ENCODE measurements at regions not wholly inside any gene's neighbourhood (a gene's known extent, or its start where the extent isn't known, plus 50 kb on each side); places are given as distances from the start of the nearest gene placed in this dataset.

GRCh38 chr3:64388886-64389285 lies 163.6 kb upstream of the PRICKLE2 start:
- H3K4me3 ChIP-seq (replicated peaks; ENCODE audit: low read depth, low read length): no peak overlapping the region
- DNase-seq (ENCODE audit: extremely low read depth, low read depth): no peak
- no peak for TF ChIP-seq CTCF (IDR thresholded peaks at IDR 0.05; ENCODE audit: low read depth, low read length, missing control alignments)

GRCh38 chr3:64387688-64388087 lies 162.4 kb upstream of the PRICKLE2 start:
- no peak for TF ChIP-seq CTCF (IDR thresholded peaks at IDR 0.05; ENCODE audit: low read depth, low read length, missing control alignments)
- no peak for DNase-seq (ENCODE audit: extremely low read depth, low read depth)

GRCh38 chr3:64385277-64385676 lies 160.0 kb upstream of the PRICKLE2 start:
- no peak for TF ChIP-seq CTCF (IDR thresholded peaks at IDR 0.05; ENCODE audit: low read depth, low read length, missing control alignments)
- DNase-seq (ENCODE audit: extremely low read depth, low read depth): no peak

More at GRCh38 chr3:64387688-64388087, 162.4 kb upstream of the PRICKLE2 start:
- no peak overlapping the region for H3K4me3 ChIP-seq (replicated peaks; ENCODE audit: low read depth, low read length)

GRCh38 chr3:64384561-64384960 lies 159.3 kb upstream of the PRICKLE2 start:
- TF ChIP-seq CTCF (IDR thresholded peaks at IDR 0.05; ENCODE audit: low read depth, low read length, missing control alignments): no peak
- H3K4me3 ChIP-seq (replicated peaks; ENCODE audit: low read depth, low read length): no peak overlapping the region
- DNase-seq (ENCODE audit: extremely low read depth, low read depth): no peak

More at GRCh38 chr3:64385277-64385676, 160.0 kb upstream of the PRICKLE2 start:
- H3K4me3 ChIP-seq (replicated peaks; ENCODE audit: low read depth, low read length): no peak overlapping the region

GRCh38 chr3:64382153-64382552 lies 156.9 kb upstream of the PRICKLE2 start:
- DNase-seq (ENCODE audit: extremely low read depth, low read depth): no peak
- TF ChIP-seq CTCF (IDR thresholded peaks at IDR 0.05; ENCODE audit: low read depth, low read length, missing control alignments): no peak
- no peak overlapping the region for H3K4me3 ChIP-seq (replicated peaks; ENCODE audit: low read depth, low read length)

- TF ChIP-seq CTCF (IDR thresholded peaks at IDR 0.05; ENCODE audit: low read depth, low read length, missing control alignments): no peak
- no peak overlapping the region for H3K4me3 ChIP-seq (replicated peaks; ENCODE audit: low read depth, low read length)
- DNase-seq (ENCODE audit: extremely low read depth, low read depth): no peak
These were observed 156.1 kb upstream of the PRICKLE2 start for GRCh38 chr3:64381367-64381766.

- DNase-seq (ENCODE audit: extremely low read depth, low read depth): no peak
- H3K4me3 ChIP-seq (replicated peaks; ENCODE audit: low read depth, low read length): no peak overlapping the region
- no peak for TF ChIP-seq CTCF (IDR thresholded peaks at IDR 0.05; ENCODE audit: low read depth, low read length, missing control alignments)
These were observed 155.3 kb upstream of the PRICKLE2 start for GRCh38 chr3:64380546-64380945.

Measured in HFF-Myc (cell line).